ENCODE measurements at regions not wholly inside any gene's neighbourhood (a gene's known extent, or its start where the extent isn't known, plus 50 kb on each side); places are given as distances from the start of the nearest gene placed in this dataset.

GRCh38 chr3:23647706-23648258 lies 158.0 kb upstream of the UBE2E1 start:
- Histone ChIP-seq H4K20me1 (ENCODE audit: control insufficient read depth, insufficient read depth, low read length, poor library complexity, severe bottlenecking) (no peaks in the 10 kb centered on the region), H3K9me3 (ENCODE audit: control extremely low read depth in 1 of 3, control insufficient read depth in 2 of 3, insufficient read depth in 1 of 3, low read length in 2 of 3) (peaks cover 0 to 3% (median 0%) of the 10 kb centered on the region in 3 donors), H3K9ac (ENCODE audit: low read length) (no peak overlapping the region), H3K27me3 (replicated peaks in 1 of 4; ENCODE audit: control extremely low read depth in 1 of 4, control insufficient read depth in 3 of 4, insufficient read depth in 4 of 4, low read length in 3 of 4) (no peaks in the 10 kb centered on the region), H3K36me3 (replicated peaks in 1 of 2; ENCODE audit: control extremely low read depth in 1 of 2, control insufficient read depth in 1 of 2, extremely low read depth in 1 of 2, insufficient read depth in 2 of 2, low read length in 1 of 2) (no peaks in the 10 kb centered on the region), H3K4me3 (ENCODE audit: control extremely low read depth in 1 of 5, extremely low read depth in 1 of 5, insufficient read depth in 1 of 5, low read depth in 2 of 5, low read length in 4 of 5) (no peak overlapping the region), H3K4me2 (replicated peaks; ENCODE audit: low read depth, low read length, poor library complexity, severe bottlenecking) (no peak overlapping the region), H3K27ac (ENCODE audit: low read length in 2 of 2) (no peak overlapping the region), H3K79me2 (ENCODE audit: control insufficient read depth, insufficient read depth, low read length) (no peaks in the 10 kb centered on the region), H2AFZ (ENCODE audit: insufficient read depth, low read depth, low read length, poor library complexity, severe bottlenecking) (no peak overlapping the region), H3K4me1 (ENCODE audit: control insufficient read depth in 2 of 2, insufficient read depth in 2 of 2, low read length in 2 of 2) (peaks cover 9 to 11% of the 10 kb centered on the region in 2 donors)
- no peaks in the 10 kb centered on the region for H3K9me3 Mint-ChIP-seq (ENCODE audit: insufficient read depth)
- ATAC-seq (ENCODE audit: low read depth) (no peak), DNase-seq (no peak)
- TF ChIP-seq CTCF (IDR thresholded peaks at IDR 0.05) = no peak
- no peak for TF ChIP-seq EZH2 (IDR thresholded peaks at IDR 0.05; ENCODE audit: borderline replicate concordance, insufficient read depth, low read depth, low read length, poor library complexity, severe bottlenecking)
- ChIA-PET CTCF (no interaction called here), POLR2A (no interaction called here)
- intact Hi-C loops (cut with micrococcal nuclease) = no loop called here
- no peak overlapping the region for H3K27ac Mint-ChIP-seq
- no peaks in the 10 kb centered on the region for H3K27me3 Mint-ChIP-seq
- peaks cover 17% of the 10 kb centered on the region for H3K4me1 Mint-ChIP-seq
- H3K4me3 Mint-ChIP-seq = no peak overlapping the region
- WGBS (ENCODE audit: insufficient coverage) = 92% methylated on average over 4 of the region's 6 CpGs

DNA sequence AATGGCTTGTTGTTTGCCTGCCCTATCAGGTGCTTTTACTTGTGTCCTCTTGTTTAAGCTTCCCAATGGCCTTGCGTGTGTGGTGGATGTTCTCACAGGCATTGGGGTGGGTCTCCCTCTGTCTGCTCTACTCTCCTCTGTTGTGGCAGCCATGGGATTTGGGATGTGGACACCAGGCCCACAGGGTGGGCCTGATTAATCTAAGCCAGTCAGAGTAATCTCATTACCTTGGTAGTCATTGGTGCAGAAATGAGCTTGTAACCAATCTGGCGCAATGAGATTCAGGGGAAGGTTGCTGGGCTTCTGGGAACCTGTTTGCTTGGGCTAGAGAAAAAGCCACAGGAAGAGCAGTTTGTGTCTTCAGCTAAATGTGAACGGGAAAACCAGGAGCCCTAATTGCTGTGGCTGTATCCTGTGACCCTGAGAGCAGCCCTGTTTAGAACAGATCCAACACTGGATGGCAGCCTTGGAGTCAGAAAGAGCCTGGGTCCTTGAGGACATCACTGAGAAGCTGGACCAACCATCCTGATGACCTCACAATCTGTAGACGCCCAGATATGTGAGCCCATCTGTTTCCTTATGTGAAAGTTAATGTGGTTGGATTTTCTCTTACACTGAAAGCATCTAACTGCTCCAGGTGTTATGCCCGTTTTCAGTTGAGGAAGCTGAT lies 157.3 kb upstream of the UBE2E1 start:
- H3K27me3 ChIP-seq (replicated peaks in 1 of 4; ENCODE audit: control extremely low read depth in 1 of 4, control insufficient read depth in 3 of 4, insufficient read depth in 4 of 4, low read length in 3 of 4) = no peaks in the 10 kb centered on the region
- Mint-ChIP-seq H3K27me3 (no peaks in the 10 kb centered on the region), H3K4me3 (no peak overlapping the region), H3K9me3 (ENCODE audit: insufficient read depth) (no peaks in the 10 kb centered on the region), H3K27ac (no peak overlapping the region), H3K4me1 (peaks cover 22% of the 10 kb centered on the region)
- no peaks in the 10 kb centered on the region for H3K79me2 ChIP-seq (ENCODE audit: control insufficient read depth, insufficient read depth, low read length)
- no peaks in the 10 kb centered on the region for H3K36me3 ChIP-seq (replicated peaks in 1 of 2; ENCODE audit: control extremely low read depth in 1 of 2, control insufficient read depth in 1 of 2, extremely low read depth in 1 of 2, insufficient read depth in 2 of 2, low read length in 1 of 2)
- H3K9me3 ChIP-seq (ENCODE audit: control extremely low read depth in 1 of 3, control insufficient read depth in 2 of 3, insufficient read depth in 1 of 3, low read length in 2 of 3) = peaks cover 0 to 3% (median 0%) of the 10 kb centered on the region in 3 donors
- H3K4me1 ChIP-seq (ENCODE audit: control insufficient read depth in 2 of 2, insufficient read depth in 2 of 2, low read length in 2 of 2) = peaks cover 11 to 13% of the 10 kb centered on the region in 2 donors
- no peak overlapping the region for H3K9ac ChIP-seq (ENCODE audit: low read length)
- H2AFZ ChIP-seq (ENCODE audit: insufficient read depth, low read depth, low read length, poor library complexity, severe bottlenecking) = no peak overlapping the region
- intact Hi-C loops (cut with micrococcal nuclease) = no loop called here
- CTCF ChIA-PET = no interaction called here
- DNase-seq = no peak
- H3K4me2 ChIP-seq (replicated peaks; ENCODE audit: low read depth, low read length, poor library complexity, severe bottlenecking) = no peak overlapping the region
- H4K20me1 ChIP-seq (ENCODE audit: control insufficient read depth, insufficient read depth, low read length, poor library complexity, severe bottlenecking) = no peaks in the 10 kb centered on the region
- no peak for TF ChIP-seq EZH2 (IDR thresholded peaks at IDR 0.05; ENCODE audit: borderline replicate concordance, insufficient read depth, low read depth, low read length, poor library complexity, severe bottlenecking)
- no peak for TF ChIP-seq CTCF (IDR thresholded peaks at IDR 0.05)
- WGBS (ENCODE audit: insufficient coverage) = 78% methylated on average over 3 of the region's 5 CpGs
- no peak overlapping the region for H3K4me3 ChIP-seq (ENCODE audit: control extremely low read depth in 1 of 5, extremely low read depth in 1 of 5, insufficient read depth in 1 of 5, low read depth in 2 of 5, low read length in 4 of 5)
- H3K27ac ChIP-seq (ENCODE audit: low read length in 2 of 2) = no peak overlapping the region
- POLR2A ChIA-PET = no interaction called here
- ATAC-seq (ENCODE audit: low read depth) = no peak

All from B cell (primary cell).